HK-2 (cell line): ENCODE measurements at regions not wholly inside any gene's neighbourhood (a gene's known extent, or its start where the extent isn't known, plus 50 kb on each side); places are given as distances from the start of the nearest gene placed in this dataset.
"Not testable (repeated sequence)": the region's sequence is repeated elsewhere in the genome, so short reads cannot be mapped to it uniquely, and the experiment has no call there.

Experiments used
- DNase-seq: peaks from one replicate; pipeline ENCODE4 v3.0.0-alpha.2; 2018; ENCODE audit not compliant: unreplicated experiment

GRCh38 chr2:59881218-59881617 lies 672.2 kb downstream of the BCL11A start:
- DNase-seq: no peak

- no peak for DNase-seq
Observed at GRCh38 chr2:59879700-59880131, 673.7 kb downstream of the BCL11A start.

DNA sequence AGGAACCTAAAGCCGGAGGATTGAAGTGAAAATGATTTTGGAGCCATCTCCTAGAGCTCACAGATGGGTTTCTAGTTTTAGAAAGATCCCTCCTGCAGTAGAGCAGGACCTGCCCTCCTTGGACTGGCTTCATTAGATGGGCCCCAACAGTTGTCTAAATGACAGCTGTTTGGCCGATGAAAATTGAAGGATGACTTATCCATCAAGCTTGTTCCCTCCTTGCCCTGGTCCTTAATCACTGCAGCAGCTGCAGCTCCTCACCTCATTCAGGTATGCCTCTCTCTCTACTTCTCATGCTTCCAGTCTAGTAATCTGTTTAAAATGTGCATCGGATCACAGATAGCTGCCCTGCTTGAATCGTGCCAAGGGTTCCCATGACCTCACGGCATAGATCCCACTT lies 677.6 kb downstream of the BCL11A start:
- DNase-seq: no peak

GRCh38 chr2:59874971-59875755 lies 678.3 kb downstream of the BCL11A start:
- DNase-seq: no peak

GRCh38 chr2:59874361-59874760 lies 679.1 kb downstream of the BCL11A start:
- no peak for DNase-seq

DNA sequence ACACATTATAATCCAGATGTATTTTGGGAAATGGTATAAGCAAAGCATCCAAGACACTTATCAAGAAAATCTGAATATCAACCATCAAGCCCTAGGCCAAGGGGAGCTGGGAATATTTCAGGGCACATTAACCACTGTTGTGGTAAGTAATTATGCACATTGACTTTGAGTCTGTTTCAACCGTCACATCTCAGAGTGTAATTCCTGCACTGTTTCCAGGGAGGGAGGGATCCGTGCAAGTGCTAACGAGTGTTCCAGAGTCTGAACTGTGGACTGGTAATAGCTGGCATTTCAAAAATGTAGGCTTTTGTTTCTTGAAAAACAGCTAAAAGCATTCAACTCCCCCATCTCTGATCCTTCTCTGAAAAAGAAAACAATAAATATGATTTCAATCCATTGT lies 681.6 kb downstream of the BCL11A start:
- DNase-seq: no peak

GRCh38 chr2:59868981-59869380 lies 684.5 kb downstream of the BCL11A start:
- no peak for DNase-seq

DNA sequence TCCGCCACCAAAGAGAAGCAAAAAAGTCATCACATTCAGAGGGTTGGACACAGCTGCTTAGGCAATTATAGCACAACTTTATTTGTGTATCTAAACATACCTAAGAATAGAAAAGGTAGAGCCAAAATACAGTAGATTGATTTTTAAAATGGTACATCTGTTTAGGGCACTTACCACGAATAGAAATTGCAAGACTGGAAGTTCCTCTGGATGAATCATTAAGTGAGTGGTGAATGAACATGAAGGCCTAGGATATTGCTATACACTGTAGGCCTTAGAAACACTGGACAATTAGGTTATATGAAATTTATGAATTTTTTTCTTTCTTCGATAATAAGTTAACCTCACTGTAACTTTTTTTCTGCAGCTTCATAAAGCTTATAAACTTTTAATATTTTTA lies 687.0 kb downstream of the BCL11A start:
- no peak for DNase-seq

DNA sequence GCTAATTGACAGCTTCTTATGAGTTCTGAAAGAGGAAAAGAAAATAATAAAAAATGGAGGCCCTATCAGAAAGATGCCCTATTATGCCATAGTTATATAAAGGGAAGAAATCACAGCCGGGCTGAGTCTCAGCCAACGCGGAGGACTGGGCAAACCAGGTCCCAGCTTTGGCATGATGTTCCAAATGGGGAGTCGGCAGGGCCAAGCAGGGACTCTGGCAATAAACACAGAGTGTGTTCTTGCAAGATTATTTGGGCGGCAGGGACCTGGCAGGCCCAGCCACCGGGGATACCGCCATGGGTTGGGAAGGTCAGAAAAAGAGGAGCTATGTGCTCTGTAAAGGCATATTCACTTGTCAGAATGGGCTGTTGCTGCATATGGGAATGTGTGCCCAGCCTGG lies 694.9 kb downstream of the BCL11A start:
- DNase-seq: no peak

DNA sequence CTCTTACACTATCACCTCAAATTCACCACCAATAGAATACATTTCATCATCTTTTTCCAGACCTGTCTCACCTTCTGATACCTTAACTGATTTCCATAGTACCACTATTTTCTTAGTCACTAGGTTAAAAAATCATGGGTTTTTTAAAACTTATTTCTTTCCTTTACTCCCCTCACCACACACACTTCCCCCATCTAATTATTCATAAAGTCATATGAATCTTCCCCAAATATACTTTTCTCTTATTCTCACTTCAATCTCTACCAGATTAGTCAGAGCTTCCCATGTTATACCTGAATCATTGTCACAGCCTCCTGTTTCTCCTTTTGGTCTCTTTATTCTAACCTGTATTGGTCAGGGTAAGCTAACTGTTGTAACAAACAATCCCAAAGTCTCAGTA lies 696.3 kb downstream of the BCL11A start:
- DNase-seq: no peak

GRCh38 chr2:59856391-59856790 lies 697.1 kb downstream of the BCL11A start:
- DNase-seq: no peak

- no peak for DNase-seq
Observed at GRCh38 chr2:59853032-59853431, 700.4 kb downstream of the BCL11A start.

GRCh38 chr2:59851836-59852475 lies 701.5 kb downstream of the BCL11A start:
- no peak for DNase-seq

DNA sequence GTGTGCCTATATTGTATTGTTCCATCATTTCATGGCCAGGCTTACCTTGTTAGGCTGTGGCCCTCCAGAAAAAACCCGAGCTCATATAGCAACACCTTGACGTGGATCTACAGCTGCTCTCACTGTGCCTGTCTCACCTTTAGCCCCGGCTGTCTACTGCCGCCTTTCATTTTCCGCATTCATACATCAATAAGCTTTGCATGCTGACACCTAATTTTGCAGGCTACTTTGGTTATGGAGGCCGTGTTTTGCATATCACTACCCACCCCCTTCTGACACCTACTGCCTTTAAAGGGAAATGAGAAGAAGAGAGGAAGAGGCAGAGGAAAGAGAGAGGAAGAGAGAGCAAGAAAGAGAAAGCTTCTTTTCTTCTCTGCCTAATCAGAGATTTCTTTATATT lies 702.9 kb downstream of the BCL11A start:
- no peak for DNase-seq

- DNase-seq: no peak
Observed at GRCh38 chr2:59833941-59834340, 719.5 kb downstream of the BCL11A start.

DNA sequence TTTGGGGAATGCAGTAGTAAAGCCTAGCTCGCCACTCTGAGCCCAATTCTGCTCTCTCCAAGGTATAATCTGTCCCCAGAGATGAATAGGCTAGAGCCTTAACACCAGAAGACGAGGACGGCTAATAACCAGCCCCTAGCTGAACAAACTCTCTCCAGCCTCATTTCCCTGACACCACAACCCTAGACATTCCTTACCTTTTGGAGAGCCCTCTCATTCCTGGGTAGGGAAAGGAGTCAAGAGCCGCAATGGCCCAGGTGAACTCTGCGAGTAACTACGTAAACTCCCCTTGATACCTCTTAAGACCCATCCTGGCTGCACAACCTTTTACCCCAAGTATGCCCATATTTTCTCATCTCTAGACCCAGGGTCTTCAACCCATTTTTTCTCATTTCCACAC lies 722.9 kb downstream of the BCL11A start:
- no peak for DNase-seq

- DNase-seq: no peak
Observed at GRCh38 chr2:59827677-59828076, 725.8 kb downstream of the BCL11A start.

GRCh38 chr2:59826177-59826576 lies 727.3 kb downstream of the BCL11A start:
- DNase-seq: no peak

- no peak for DNase-seq
Observed at GRCh38 chr2:59824314-59824713, 729.1 kb downstream of the BCL11A start.

- no peak for DNase-seq
Observed at GRCh38 chr2:59816075-59816474, 737.4 kb downstream of the BCL11A start.

DNA sequence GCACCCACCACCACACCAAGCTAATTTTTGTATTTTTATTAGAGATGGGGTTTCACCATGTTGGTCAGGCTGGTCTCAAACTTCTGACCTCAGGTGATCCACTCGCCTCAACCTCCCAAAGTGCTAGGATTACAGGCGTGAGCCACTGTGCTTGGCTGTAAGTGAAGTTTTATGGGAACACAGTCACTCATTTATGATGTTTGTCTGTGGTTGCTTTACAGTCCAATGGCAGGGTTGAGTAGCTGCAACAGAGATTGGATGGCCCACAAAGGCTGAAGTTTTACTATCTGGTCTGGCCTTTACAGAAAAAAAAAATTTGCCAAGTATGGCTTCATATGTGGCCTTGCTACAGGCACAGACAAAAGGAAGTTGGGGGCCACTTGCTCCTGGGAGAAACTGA lies 743.2 kb downstream of the BCL11A start:
- not testable (repeated sequence) for DNase-seq

GRCh38 chr2:59806486-59806885 lies 747.0 kb downstream of the BCL11A start:
- no peak for DNase-seq

DNA sequence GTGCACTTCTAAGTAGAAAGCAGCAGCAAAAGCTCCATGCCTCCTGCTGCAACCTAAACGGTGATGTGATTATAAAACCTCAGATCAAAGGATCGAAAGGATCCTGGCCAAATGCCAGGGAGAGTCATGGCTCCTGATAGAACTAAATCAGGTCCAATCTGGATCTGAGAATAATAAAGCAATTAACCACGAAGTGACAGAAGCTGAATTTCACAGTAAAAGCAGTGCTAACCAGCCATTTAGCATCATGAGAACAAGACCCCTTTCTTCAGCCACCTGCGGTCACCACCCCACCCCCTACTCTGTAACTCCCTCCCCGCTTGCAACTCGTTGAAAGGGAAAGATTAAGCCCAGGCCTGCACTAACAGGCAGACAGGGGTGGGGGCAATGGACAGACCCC lies 748.7 kb downstream of the BCL11A start:
- no peak for DNase-seq

GRCh38 chr2:59803586-59803985 lies 749.9 kb downstream of the BCL11A start:
- no peak for DNase-seq
